Renal pelvis (tissue), 1 donor: ENCODE measurements at regions not wholly inside any gene's neighbourhood (a gene's known extent, or its start where the extent isn't known, plus 50 kb on each side); places are given as distances from the start of the nearest gene placed in this dataset.
"Not testable (repeated sequence)": the region's sequence is repeated elsewhere in the genome, so short reads cannot be mapped to it uniquely, and the experiment has no call there.

Experiments used
- DNase-seq: peaks from one replicate; pipeline ENCODE4 v3.0.0-alpha.2; 2013

- DNase-seq = no peak
Measured at GRCh38 chr10:81109200-81109752, 571.6 kb downstream of the SH2D4B start.

GRCh38 chr10:81116201-81116600 is 578.5 kb downstream of the SH2D4B start:
- DNase-seq = no peak

- DNase-seq = no peak
Measured at GRCh38 chr10:81116990-81117389, 579.3 kb downstream of the SH2D4B start.

- no peak for DNase-seq
Measured at GRCh38 chr10:81127931-81128330, 590.2 kb downstream of the SH2D4B start.

- no peak for DNase-seq
Measured at GRCh38 chr10:81130014-81130413, 592.3 kb downstream of the SH2D4B start.

GRCh38 chr10:81135851-81136250 is 598.1 kb downstream of the SH2D4B start:
- DNase-seq = no peak

- DNase-seq = no peak
Measured at GRCh38 chr10:81136261-81136660, 598.6 kb downstream of the SH2D4B start.

- no peak for DNase-seq
Measured at GRCh38 chr10:81145975-81146374, 608.3 kb downstream of the SH2D4B start.

GRCh38 chr10:81146436-81146835 is 608.7 kb downstream of the SH2D4B start:
- DNase-seq = no peak

GRCh38 chr10:81152656-81153055 is 615.0 kb downstream of the SH2D4B start:
- peak; percentile 16 for DNase-seq

GRCh38 chr10:81157681-81158080 is 620.0 kb downstream of the SH2D4B start:
- no peak for DNase-seq

GRCh38 chr10:81177651-81178244 is 640.0 kb downstream of the SH2D4B start:
- DNase-seq = no peak

- DNase-seq = no peak
Measured at GRCh38 chr10:81179324-81179723, 641.6 kb downstream of the SH2D4B start.

GRCh38 chr10:81179805-81180452 is 642.2 kb downstream of the SH2D4B start:
- peak; percentile 12 for DNase-seq

- no peak for DNase-seq
Measured at GRCh38 chr10:81182296-81182695, 644.6 kb downstream of the SH2D4B start.

GRCh38 chr10:81192221-81192788 is 654.6 kb downstream of the SH2D4B start:
- no peak for DNase-seq

- DNase-seq = no peak
Measured at GRCh38 chr10:81200801-81201200, 663.1 kb downstream of the SH2D4B start.

GRCh38 chr10:81207359-81207758 is 667.6 kb upstream of the NRG3 start:
- not testable (repeated sequence) for DNase-seq

GRCh38 chr10:81213370-81213769 is 661.6 kb upstream of the NRG3 start:
- DNase-seq = no peak

GRCh38 chr10:81215498-81215897 is 659.5 kb upstream of the NRG3 start:
- no peak for DNase-seq

- DNase-seq = no peak
Measured at GRCh38 chr10:81216949-81217348, 658.0 kb upstream of the NRG3 start.

- no peak for DNase-seq
Measured at GRCh38 chr10:81218307-81218706, 656.7 kb upstream of the NRG3 start.

- no peak for DNase-seq
Measured at GRCh38 chr10:81219758-81220157, 655.2 kb upstream of the NRG3 start.
